NCI-H1694 treated with DMSO at 0.1 percent for 48 hours (cell line): ENCODE measurements at regions not wholly inside any gene's neighbourhood (a gene's known extent, or its start where the extent isn't known, plus 50 kb on each side); places are given as distances from the start of the nearest gene placed in this dataset.
"Not testable (repeated sequence)": the region's sequence is repeated elsewhere in the genome, so short reads cannot be mapped to it uniquely, and the experiment has no call there.

Experiments used
- DNase-seq: peaks from one replicate; lab custom pipeline; 2025; lab: John Stamatoyannopoulos, UW

DNA sequence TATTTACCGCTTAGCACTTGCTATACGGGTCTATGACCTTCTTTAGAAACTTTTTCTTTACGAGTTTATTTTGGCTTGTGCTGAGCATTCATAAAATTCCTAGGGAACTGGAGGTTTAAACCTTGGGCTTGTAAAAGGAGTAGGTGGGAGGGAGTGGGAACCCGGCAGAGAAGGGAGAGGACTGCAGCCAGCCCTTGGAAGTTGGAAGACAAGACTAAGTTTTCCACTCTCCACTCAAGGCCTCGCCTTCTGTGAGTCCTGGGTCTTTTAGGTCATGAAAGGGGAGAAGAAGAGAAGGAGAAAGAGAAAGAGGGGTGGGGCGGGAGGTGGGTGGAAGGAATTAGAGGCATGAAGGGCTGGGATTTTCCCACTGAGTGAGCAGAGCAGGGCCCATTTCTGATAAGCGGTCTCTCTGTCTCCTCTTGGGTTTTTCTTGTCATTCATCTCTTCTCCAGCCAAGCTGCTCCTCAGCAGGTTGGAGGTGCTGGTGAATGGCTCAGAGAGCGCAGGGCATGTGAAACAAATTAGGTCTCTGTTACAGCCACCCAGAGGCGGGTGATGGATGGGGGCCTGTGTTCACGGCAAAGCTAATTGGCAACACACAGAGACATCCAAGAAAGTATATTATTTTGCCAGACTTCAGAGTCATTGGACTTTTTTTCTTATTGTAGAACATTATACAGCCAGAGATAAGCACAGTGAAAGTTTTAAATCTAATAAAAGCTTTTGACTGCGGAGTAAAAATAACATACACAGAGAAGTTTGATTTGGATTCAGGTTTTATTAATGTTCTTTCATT, 247.3 kb downstream of the FOXD2 start:
- no peak for DNase-seq

DNA sequence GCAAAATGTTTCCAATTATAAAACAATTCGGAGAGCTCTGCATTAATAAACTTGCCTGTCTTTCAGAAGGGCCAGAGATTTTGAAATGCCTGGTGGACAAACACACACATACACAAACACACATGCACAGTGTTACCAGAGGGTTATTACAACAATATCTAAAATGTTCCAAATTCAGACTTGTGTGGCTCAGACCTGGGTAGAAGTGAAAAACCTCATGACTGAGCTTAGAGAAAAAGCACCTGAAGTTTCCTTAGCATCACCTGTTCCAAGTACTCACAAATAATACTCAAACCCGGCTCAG, 247.9 kb downstream of the FOXD2 start:
- DNase-seq = no peak

- DNase-seq = no peak
Observed at GRCh38 chr1:47686731-47687630, 249.1 kb downstream of the FOXD2 start.

DNA sequence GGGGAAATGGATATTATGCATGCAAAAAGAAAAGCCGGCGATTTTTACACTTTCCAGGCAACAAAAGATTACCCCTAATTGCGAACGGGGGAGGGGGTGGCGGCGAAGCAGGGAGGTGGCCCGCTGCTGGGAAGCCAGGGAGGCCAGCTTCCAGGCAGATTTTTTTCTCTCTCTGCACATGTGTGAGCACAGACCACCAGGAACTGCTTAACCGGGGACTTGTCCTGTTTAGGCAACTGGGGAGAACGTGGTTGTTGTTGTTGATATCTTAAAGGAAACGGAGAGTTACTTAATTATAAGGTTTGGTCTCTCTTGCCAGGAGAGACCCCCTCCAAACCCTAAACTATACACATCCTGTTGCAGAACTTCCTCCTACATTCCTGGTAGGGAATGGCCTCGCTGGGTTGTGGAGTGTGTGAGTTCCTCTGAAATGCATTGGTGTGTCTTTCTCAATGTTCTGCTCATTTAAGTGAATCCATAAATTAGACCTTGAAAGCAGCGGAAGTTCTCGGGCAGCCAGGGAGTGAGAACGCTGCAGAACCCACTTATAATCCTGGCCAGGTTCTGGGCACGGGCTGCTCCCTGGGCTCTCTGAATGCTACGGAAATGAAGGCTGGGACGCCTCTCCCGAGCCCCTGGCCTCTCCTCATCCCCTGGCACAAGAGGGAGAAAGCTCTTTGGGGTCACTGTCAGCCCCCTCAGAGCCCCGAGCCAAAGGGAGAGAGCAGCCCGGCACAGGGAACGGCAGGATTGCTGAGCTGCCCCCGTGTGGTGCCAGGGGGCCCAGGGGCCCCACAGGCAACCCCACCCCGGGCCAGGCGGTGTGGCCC, 250.0 kb downstream of the FOXD2 start:
- no peak for DNase-seq

GRCh38 chr1:47688461-47689296, 250.8 kb downstream of the FOXD2 start:
- DNase-seq = no peak

DNA sequence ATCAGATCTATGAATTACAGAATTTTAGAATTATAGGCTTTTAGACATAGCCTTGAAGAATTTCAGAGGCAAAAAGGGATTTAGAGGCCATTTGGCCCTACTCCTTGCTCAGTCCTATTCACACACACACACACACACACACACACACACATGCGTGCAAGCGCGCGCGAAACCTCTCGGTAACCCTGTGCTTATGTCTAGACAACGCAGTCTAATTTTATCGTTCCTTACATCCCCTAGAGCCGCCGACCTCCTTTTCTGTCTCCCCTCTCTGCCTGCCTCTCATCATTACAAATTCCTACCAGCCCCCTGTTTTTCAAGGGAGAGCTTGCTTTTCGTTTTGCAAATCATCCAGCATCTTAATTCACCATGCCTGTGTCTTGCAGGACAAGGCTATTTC, 252.1 kb downstream of the FOXD2 start:
- DNase-seq = no peak

DNA sequence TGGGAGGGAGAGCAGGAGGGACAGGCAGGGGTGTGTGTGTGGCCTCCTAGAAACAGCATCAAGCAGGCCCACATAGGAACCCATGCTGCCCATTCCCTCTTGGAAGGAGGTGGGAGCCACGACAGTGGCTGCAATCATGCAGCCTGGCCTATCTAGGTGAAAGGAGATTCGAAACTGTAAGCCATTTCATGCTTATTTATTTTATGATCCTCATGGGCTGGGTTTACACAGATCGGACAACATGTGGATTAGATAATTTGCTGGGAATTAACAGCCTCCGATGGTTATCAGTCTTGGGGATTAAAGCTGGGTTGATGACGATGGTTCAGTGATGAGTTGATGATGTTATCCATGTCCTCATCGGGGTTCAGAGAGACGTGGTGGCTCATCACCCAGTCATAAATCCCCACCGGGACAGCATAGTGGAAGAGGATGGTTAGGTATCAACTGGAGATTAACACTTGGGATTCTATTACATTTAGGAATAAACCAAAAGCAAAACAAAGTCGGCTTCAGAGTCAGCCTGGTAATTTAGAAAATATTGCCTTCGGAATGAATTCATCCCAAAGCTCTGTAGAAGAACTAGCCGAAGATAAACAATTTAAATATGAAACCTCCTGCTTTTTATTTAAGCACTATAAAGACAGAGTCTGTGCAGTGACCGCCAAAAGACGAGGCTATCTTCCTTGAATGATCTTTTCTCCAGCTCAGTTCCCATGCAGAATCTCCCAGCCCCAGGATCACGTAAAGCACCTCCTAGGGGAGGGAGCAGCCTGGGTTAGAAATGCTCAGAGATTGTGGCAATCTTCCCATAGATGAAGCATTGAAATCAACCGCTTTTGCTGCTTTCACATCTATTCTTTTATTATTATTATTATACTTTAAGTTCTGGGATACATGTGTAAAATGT, 252.8 kb downstream of the FOXD2 start:
- no peak for DNase-seq

DNA sequence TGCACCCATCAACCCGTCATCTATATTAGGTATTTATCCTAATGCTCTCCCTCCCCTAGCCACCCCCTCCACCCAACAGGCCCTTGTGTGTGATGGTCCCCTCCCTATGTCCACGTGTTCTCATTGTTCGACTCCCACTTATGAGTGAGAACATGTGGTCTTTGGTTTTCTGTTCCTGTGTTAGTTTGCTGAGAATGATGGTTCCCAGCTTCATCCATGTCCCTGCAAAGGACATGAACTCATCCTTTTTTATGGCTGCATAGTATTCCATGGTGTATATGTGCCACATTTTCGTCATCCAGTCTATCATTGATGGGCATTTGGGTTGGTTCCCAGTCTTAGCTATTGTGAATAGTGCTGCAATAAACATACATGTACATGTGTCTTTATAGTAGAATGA, 253.4 kb downstream of the FOXD2 start:
- not testable (repeated sequence) for DNase-seq

- no peak for DNase-seq
Observed at GRCh38 chr1:47692196-47692595, 254.4 kb downstream of the FOXD2 start.

GRCh38 chr1:47693115-47693514, 255.3 kb downstream of the FOXD2 start:
- DNase-seq = no peak

DNA sequence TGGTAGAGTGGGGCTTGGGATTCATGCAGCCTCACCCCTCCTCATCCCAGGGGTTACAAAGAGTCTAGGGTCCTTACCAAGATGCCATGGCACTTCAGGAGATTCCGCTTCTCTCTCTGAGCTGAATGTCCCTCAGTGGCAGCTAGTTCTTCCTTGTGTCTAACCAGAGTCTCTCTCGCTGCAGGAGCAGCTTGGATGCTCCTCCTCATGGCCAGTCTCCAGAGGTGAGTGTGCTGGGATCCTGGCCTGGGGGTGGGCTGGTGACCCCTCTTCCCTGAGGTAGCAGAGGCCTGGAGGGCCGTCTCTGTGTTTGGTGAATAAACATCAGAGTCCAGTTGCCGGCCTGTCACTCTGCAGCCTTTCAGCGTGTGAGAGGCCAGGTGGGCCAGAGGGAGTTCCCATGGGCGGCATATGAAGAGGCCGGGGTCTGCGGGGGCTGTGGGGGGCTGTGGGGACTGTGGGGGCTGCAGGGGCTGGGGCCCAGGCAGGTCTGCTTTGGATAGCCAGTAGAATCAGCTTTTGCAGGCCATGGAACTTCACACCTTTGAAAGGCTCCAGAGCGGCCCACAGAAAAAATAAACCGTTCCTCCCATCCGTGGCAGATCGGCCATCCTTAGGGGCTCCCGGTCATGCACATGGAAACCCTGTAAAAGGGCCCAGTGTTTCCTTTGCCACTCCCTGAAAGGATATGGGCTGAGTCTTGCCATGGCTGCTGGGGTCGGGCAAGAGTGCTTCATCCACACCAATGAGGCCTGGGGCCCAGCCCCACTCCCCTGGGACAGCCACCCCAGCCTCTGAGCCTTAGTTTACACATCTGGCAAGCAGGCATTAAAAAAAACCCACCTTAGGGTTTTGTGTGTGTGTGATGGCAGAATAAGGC, 256.4 kb downstream of the FOXD2 start:
- DNase-seq = no peak

DNA sequence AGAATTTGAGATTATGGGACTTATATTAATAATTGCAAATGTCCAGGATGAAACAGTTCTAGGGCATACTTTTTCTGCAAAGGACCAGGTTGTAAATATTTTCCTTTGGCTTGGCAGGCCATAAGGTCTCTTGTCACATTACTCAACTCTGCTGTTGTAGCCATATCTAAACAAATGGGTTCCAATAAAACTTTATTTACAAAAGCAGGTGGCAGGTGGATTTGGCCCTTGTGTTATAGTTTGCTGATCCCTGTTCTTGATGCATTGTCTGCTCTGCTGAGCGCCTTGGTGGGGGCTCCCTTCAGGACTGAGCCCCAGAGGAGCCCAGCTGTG, 258.5 kb downstream of the FOXD2 start:
- no peak for DNase-seq

DNA sequence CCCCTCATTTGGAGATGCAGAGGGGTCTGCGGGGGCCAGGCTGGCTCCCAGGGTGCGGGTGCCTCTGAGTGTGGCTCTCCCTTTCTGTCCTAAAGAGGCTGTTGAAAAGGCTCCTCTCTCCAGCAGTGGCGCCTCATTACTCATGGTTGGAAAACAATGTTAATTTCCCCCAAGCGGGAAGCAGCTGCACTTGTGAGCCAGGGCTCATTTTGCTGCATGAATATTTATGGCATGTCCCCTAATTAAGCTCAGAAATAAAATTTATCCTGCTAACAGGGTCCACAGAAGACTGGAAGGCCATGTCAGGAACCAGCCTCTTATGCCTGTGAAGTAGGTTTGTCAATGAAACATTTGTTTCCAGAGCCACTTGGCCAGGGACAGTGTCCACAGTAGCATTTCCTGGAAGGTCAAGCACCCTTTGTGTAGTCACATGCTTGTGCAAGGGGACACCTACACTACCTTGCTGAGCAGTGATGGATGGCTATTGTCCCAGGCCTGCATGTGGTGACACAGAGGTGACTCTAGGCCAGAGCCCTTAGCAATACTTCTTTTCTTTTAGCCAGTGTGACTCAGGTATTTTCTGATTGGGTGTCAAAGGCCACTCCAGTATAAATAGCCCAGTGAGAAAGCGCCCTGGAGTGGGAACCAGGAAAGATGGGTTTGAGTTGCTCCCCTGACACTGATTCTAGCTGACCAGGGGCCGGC, 259.0 kb downstream of the FOXD2 start:
- DNase-seq = peak; percentile 5

- DNase-seq = no peak
Observed at GRCh38 chr1:47697616-47698335, 259.9 kb downstream of the FOXD2 start.

DNA sequence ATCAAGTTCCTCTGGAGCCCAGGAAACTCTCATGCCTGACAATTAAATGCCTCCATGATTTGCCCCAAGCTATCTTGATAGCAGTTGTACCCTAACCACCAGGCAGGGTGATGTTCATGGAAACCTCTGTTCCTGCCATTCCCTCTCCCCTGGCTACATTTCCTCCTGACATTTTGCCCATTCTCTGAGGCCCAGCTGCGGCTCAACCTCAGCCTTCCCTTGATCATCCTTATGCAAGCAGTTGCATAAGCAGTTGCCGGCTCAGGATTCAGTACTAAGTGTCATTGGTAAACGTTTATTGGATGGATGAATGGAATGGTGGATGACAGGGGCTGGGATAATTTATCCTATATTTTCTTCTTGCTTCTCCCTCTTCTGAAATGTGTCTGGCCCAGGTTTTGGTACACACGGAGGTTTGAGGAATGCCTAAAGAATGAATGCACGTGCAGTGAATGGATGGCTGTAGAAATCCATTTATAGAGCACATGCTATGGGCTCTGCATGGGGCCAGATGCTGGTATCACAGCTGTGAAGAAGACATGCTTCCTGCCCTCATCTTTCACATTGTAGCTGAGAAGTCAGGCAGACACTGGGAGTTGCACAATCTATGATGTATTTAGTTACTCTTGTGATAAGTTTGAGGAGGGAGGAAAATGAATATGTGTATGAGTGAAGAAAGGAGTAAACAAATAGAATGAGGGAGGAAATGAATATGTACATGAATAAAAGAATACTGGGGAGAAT, 261.8 kb downstream of the FOXD2 start:
- no peak for DNase-seq

DNA sequence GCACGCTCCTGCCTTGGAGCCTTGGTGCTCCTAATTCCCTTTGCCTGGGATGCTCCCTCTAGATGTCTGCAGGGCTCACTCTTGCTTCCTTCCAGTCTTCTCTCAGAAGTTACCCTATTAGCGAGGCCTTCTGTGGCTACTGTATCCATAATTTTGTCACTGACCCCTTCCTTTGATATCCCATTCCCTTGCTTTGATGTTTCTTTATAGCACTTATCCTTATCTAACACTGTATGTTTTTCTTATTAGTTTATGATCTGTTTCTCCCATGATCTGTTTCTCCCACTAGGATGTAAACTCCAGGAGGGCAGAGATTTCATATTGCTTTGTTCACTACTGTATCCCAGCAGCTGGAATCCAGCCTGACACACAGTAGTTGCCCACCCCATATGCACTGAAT, 263.4 kb downstream of the FOXD2 start:
- DNase-seq = no peak

DNA sequence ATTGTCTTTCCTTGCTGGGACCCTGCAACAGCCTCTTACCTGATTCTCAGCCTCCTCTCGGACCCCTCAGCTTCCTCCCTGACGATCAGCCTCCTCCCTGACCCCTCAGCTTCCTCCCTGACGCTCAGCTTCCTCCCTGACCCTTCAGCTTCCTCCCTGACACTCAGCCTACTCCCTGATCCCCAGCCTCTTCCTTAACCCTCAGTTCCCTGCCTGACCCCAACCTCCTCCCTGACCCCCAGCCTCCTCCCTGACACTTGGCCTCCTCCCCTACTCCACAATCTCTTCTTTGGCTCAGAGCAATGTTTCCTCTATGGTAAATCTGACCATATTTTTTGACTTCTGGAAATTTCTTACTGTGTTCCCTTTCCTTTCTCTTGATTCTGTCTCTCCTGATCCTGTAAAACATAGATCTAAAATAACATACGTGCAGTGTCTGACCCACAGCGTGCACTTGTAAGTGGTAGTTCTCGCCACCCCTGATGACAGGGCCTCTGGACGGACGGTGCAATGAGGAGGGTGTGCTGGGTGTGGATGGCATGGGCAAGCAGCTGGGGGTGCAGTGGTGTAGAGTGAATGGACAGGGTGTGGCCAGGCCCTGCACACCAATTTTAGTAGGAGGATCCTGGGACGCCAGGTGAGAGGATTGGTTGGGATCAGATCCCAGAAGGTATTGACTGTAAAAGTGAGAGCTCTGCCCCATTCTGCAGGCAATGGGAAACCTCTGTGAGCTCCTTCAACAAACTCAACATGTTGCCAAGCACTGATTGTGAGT, 264.1 kb downstream of the FOXD2 start:
- no peak for DNase-seq
